H1 (cell line): ENCODE measurements at regions not wholly inside any gene's neighbourhood (a gene's known extent, or its start where the extent isn't known, plus 50 kb on each side); places are given as distances from the start of the nearest gene placed in this dataset.

Experiments used
- KDM4A ChIP-seq: IDR thresholded peaks from one replicate; pipeline ENCODE4 v1.7.1; 2012; ENCODE audit warnings: low read depth, mild to moderate bottlenecking, moderate library complexity, low read length, inconsistent platforms; ENCODE audit not compliant: severe bottlenecking
- SP2 ChIP-seq: IDR thresholded peaks from 2 replicates; pipeline ENCODE4 v1.6.1; 2012; ENCODE audit warnings: mild to moderate bottlenecking, low read length, inconsistent platforms
- USF2 ChIP-seq: IDR thresholded peaks from 2 replicates; pipeline ENCODE4 v1.6.1; 2011; ENCODE audit warnings: low read length, improper control_type of control experiment

GRCh38 chr20:63116412-63117106, 99.4 kb downstream of the YTHDF1 start (continued):
- TF ChIP-seq USF2 (no peak), SP2 (no peak), KDM4A (no peak)
